Upper lobe of left lung (tissue), 6 donors: ENCODE measurements at regions not wholly inside any gene's neighbourhood (a gene's known extent, or its start where the extent isn't known, plus 50 kb on each side); places are given as distances from the start of the nearest gene placed in this dataset.

Experiments used
- ATAC-seq, 2 donors: fragments of 200-7000 bp; cut with Tn5 transposase; one replicate each; pipeline ENCODE4 v1.9.1; 2022; ENCODE audit warnings: mild to moderate bottlenecking in 2 of 2, moderate library complexity in 2 of 2; ENCODE audit not compliant: low FRiP score in 2 of 2
- DNase-seq, 2 donors: peaks; one replicate each; pipeline ENCODE4 v3.0.0-alpha.2; 2019 to 2020
- H3K27ac ChIP-seq, 4 donors: fragments of 200-600 bp; sonication (generic); one replicate each; pipeline ENCODE4 v1.5.1; 2016 to 2019
- H3K27me3 ChIP-seq, 4 donors: fragments of 200-600 bp; sonication (generic); one replicate each; pipeline ENCODE4 v1.5.1; 2017 to 2019
- H3K36me3 ChIP-seq, 4 donors: fragments of 200-600 bp; sonication (generic); one replicate each; pipeline ENCODE4 v1.5.1; 2016 to 2019
- H3K4me1 ChIP-seq, 4 donors: fragments of 200-600 bp; sonication (generic); one replicate each; pipeline ENCODE4 v1.5.1; 2018 to 2019
- H3K4me3 ChIP-seq, 4 donors: fragments of 200-600 bp; sonication (generic); one replicate each; pipeline ENCODE4 v1.5.1; 2017 to 2019; ENCODE audit warnings: mild to moderate bottlenecking in 2 of 4, moderate library complexity in 1 of 4
- H3K9me3 ChIP-seq, 4 donors: fragments of 200-600 bp; sonication (generic); one replicate each; pipeline ENCODE4 v1.5.1; 2018 to 2019
- EP300 ChIP-seq, 4 donors: sonication (generic); formaldehyde crosslinking; IDR thresholded peaks; one replicate each; pipeline ENCODE4 v1.5.1; 2017; ENCODE audit warnings: antibody characterized with exemption in 4 of 4, control low read depth in 2 of 4
- POLR2A ChIP-seq, 4 donors: fragments of 450-650 bp; IDR thresholded peaks; one replicate each; pipeline ENCODE4 v1.5.1; 2016 to 2017; ENCODE audit warnings: antibody characterized with exemption in 4 of 4, mild to moderate bottlenecking in 2 of 4
- POLR2AphosphoS5 ChIP-seq, 2 donors: sonication (generic); formaldehyde crosslinking; IDR thresholded peaks; one replicate each; pipeline ENCODE4 v1.5.1; 2017; ENCODE audit warnings: antibody characterized with exemption in 2 of 2
- WGBS, 2 donors: methylation state at CpG; one replicate each; pipeline ENCODE4 v1.1.5; 2017 to 2018; 5-methylcytosine and 5-hydroxymethylcytosine counted together
- TF ChIP-seq, protein P1 (sequence below), 6 experiments: fragments of 450-650 bp in 4 of 6; fragments of 200-600 bp in 2 of 6; sonication (generic) in 2 of 6; IDR thresholded peaks; one replicate each; pipeline ENCODE4 v1.5.1; 2016 to 2019; ENCODE audit warnings: antibody characterized with exemption in 6 of 6
- donor health status: DM: no; HTN: no; CAD: no; lungs with moderate emphysema.
- donor health status: DM: no; HTN: yes; CAD: no; lungs with severe emphysema.

DNA sequence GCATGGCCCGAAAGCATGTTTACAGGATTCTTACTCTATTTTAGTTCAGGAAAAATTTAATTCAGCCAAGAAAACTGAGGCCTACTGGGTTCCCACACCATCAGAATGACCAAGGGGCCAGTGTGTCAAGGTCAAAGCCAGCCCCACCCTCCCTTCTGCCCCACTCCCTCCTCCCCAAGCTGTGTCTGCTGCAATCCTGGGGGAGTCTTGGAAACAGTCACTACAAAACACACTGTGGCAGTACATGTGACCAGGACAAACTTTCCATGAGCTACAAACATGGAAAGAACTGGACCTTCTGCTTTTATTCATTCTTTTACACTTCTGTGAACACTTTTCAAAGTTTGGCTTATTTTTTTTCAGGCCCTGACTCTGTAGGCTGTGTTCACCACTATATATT is 1228.8 kb upstream of the TMEM132C start:
- DNase-seq: no peak
- Histone ChIP-seq H3K27ac (no peak overlapping the region), H3K4me1 (no peaks in the 10 kb centered on the region), H3K27me3 (no peaks in the 10 kb centered on the region), H3K4me3 (no peak overlapping the region), H3K9me3 (no peaks in the 10 kb centered on the region), H3K36me3 (no peaks in the 10 kb centered on the region)
- TF ChIP-seq EP300 (IDR thresholded peaks at IDR 0.05): no peak
- TF ChIP-seq POLR2AphosphoS5 (IDR thresholded peaks at IDR 0.05): no peak
- TF ChIP-seq, protein P1, sequence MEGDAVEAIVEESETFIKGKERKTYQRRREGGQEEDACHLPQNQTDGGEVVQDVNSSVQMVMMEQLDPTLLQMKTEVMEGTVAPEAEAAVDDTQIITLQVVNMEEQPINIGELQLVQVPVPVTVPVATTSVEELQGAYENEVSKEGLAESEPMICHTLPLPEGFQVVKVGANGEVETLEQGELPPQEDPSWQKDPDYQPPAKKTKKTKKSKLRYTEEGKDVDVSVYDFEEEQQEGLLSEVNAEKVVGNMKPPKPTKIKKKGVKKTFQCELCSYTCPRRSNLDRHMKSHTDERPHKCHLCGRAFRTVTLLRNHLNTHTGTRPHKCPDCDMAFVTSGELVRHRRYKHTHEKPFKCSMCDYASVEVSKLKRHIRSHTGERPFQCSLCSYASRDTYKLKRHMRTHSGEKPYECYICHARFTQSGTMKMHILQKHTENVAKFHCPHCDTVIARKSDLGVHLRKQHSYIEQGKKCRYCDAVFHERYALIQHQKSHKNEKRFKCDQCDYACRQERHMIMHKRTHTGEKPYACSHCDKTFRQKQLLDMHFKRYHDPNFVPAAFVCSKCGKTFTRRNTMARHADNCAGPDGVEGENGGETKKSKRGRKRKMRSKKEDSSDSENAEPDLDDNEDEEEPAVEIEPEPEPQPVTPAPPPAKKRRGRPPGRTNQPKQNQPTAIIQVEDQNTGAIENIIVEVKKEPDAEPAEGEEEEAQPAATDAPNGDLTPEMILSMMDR (IDR thresholded peaks at IDR 0.05): no peak
- TF ChIP-seq POLR2A (IDR thresholded peaks at IDR 0.05): no peak
- ATAC-seq: no peak
- whole genome bisulfite sequencing, 2 donors: 86% methylated on average over 1 of the region's 1 CpG

DNA sequence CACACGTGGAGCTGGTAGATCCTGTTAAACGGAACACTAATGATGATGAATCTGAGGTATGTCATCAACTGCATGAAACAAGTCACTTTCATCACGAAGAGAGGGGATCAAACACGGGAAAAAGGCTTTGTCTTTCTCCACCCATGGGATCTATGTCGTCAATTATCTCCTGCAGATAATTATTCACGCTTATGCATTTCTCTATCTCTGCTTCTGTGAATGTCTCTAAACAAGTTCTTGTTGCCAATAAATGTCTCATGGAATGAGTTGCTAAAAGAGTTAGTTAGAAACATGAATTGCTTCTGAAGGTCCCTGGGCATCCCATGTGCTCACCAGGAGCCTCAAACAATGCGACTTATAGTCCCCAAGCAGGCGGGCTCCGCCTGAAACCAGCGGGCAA is 1228.2 kb upstream of the TMEM132C start:
- WGBS, 2 donors: 76 to 77% methylated on average over 10 of the region's 10 CpGs
- DNase-seq: peak in 1 of 2 donors; percentile 9
- Histone ChIP-seq H3K4me1 (no peaks in the 10 kb centered on the region), H3K9me3 (no peaks in the 10 kb centered on the region), H3K27ac (no peak overlapping the region), H3K4me3 (no peak overlapping the region), H3K36me3 (no peaks in the 10 kb centered on the region), H3K27me3 (no peaks in the 10 kb centered on the region)
- ATAC-seq: no peak
- TF ChIP-seq EP300 (IDR thresholded peaks at IDR 0.05) (no peak), POLR2A (IDR thresholded peaks at IDR 0.05) (no peak), POLR2AphosphoS5 (IDR thresholded peaks at IDR 0.05) (no peak)
- TF ChIP-seq, protein P1 (IDR thresholded peaks at IDR 0.05): no peak

DNA sequence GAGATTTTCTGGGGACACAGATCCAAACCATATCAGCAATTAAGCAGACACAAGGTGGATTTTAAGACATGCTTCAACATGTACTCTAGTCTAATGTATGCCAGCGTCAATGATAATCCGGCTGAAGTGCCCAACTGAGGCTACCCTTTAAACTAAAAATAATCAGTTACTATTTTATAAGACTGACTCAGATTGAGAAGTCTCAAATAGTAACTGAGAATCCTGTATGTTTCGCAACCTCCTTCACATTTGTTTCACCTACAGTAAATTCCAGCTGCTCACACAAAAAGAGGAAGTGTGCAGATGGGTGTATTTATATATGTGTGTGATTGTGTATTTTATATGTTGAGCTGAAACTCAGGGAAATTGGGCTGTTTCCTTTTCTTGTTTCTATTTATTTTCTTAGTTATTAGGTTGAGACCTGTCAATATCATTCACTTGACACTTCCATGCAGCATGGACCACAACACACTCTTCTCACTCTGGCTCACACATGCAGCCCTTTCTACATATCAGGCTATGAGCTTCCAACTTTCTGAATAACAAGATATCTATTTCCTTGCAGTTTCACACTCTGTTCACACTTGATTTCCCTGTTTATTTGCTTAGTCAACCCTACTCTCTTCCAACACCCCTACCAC is 1224.9 kb upstream of the TMEM132C start:
- TF ChIP-seq, protein P1 (IDR thresholded peaks at IDR 0.05): no peak
- TF ChIP-seq EP300 (IDR thresholded peaks at IDR 0.05): no peak
- no peak for ATAC-seq

DNA sequence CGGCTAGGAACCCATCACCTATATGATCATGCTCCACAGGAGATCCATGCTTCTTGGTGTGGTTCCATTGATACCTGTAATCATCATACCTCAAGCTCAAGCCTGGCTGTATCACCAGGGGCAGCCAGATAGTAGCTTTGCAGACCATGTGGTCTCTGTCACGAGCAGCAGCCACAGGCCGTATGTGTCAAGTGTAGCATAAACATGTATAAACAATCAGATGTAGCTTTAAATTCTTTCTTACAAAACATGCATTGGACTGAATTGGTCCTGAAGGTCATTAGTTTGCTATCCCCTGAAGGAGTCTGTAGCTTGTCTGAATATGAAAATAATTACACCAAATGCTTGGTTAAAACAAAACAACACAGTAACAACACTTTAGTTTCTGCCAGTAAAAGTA is 1223.2 kb upstream of the TMEM132C start:
- H3K9me3 ChIP-seq: no peaks in the 10 kb centered on the region
- no peak for ATAC-seq
- TF ChIP-seq EP300 (IDR thresholded peaks at IDR 0.05): no peak
- H3K36me3 ChIP-seq: no peaks in the 10 kb centered on the region
- H3K27me3 ChIP-seq: no peaks in the 10 kb centered on the region
- no peak overlapping the region for H3K27ac ChIP-seq
- H3K4me3 ChIP-seq: no peak overlapping the region
- 61 to 89% methylated on average over 2 to 3 of the region's 3 CpGs for WGBS, 2 donors
- no peak for DNase-seq
- H3K4me1 ChIP-seq: no peaks in the 10 kb centered on the region

More for the DNA sequence above, 1224.9 kb upstream of the TMEM132C start:
- 67 to 77% methylated on average over 3 of the region's 3 CpGs for WGBS, 2 donors
- H3K36me3 ChIP-seq: no peaks in the 10 kb centered on the region
- no peaks in the 10 kb centered on the region for H3K9me3 ChIP-seq
- H3K4me1 ChIP-seq: no peaks in the 10 kb centered on the region
- no peaks in the 10 kb centered on the region for H3K27me3 ChIP-seq
- H3K4me3 ChIP-seq: no peak overlapping the region
- DNase-seq: no peak
- no peak overlapping the region for H3K27ac ChIP-seq

DNA sequence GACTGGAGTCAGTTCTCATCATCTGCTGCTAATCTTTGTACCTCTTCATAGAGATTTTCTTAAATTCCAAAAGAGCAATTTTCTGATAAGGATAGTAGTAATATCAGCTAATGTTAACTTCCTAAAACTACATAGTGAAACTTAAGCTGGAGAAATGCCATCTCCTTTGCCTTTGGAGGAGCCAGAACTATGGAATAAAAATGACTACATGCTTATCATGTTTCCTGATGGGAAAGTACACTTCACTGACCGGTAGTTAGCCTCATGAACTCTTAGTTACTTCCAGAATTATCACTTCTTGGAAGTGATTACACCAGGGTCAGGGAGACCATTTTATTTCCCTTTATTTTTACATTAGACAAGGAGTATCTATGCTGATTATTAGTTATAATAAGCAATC is 1222.1 kb upstream of the TMEM132C start:
- WGBS, 2 donors: 14 to 36% methylated on average over 1 of the region's 1 CpG

More for the DNA sequence above, 1222.1 kb upstream of the TMEM132C start:
- DNase-seq (no peak), ATAC-seq (no peak)
- H3K4me3 ChIP-seq: no peak overlapping the region
- no peaks in the 10 kb centered on the region for H3K27me3 ChIP-seq
- TF ChIP-seq, protein P1 (IDR thresholded peaks at IDR 0.05): no peak
- TF ChIP-seq POLR2AphosphoS5 (IDR thresholded peaks at IDR 0.05) (no peak), POLR2A (IDR thresholded peaks at IDR 0.05) (no peak), EP300 (IDR thresholded peaks at IDR 0.05) (no peak)
- no peak overlapping the region for H3K27ac ChIP-seq
- H3K4me1 ChIP-seq: no peaks in the 10 kb centered on the region
- no peaks in the 10 kb centered on the region for H3K9me3 ChIP-seq
- no peaks in the 10 kb centered on the region for H3K36me3 ChIP-seq
